Progenitor cell of endocrine pancreas (in vitro differentiated cells): ENCODE measurements at regions not wholly inside any gene's neighbourhood (a gene's known extent, or its start where the extent isn't known, plus 50 kb on each side); places are given as distances from the start of the nearest gene placed in this dataset.

Experiments used
- DNase-seq: peaks from one replicate; pipeline ENCODE4 v3.0.0; 2021; ENCODE audit warnings: low spot score; ENCODE audit not compliant: unreplicated experiment
- H3K27ac Mint-ChIP-seq: 2 replicates; pipeline ENCODE4 v1.8.0; 2021; ENCODE audit warnings: mild to moderate bottlenecking, moderate library complexity, mixed read lengths
- H3K27me3 Mint-ChIP-seq: 2 replicates; pipeline ENCODE4 v1.8.0; 2021; ENCODE audit warnings: mixed read lengths
- H3K36me3 Mint-ChIP-seq: 2 replicates; pipeline ENCODE4 v1.8.0; 2022; ENCODE audit warnings: mixed read lengths; ENCODE audit not compliant: insufficient read depth
- H3K4me1 Mint-ChIP-seq: 2 replicates; pipeline ENCODE4 v1.8.0; 2021; ENCODE audit warnings: low read depth, mixed read lengths
- H3K4me3 Mint-ChIP-seq: 2 replicates; pipeline ENCODE4 v1.8.0; 2021; ENCODE audit warnings: low read depth, mild to moderate bottlenecking, moderate library complexity, mixed read lengths
- H3K9me3 Mint-ChIP-seq: 2 replicates; pipeline ENCODE4 v1.8.0; 2021; ENCODE audit warnings: low read depth, mixed read lengths
- CTCF ChIP-seq: fragments of 200-600 bp; sonication (generic); IDR thresholded peaks from one replicate; pipeline ENCODE4 v1.5.0; 2021; ENCODE audit warnings: antibody characterized with exemption, mild to moderate bottlenecking; ENCODE audit not compliant: unreplicated experiment

GRCh38 chr3:73681198-73681597, 56.5 kb upstream of the PDZRN3 start:
- H3K4me3 Mint-ChIP-seq: no peak overlapping the region
- no peak overlapping the region for H3K27ac Mint-ChIP-seq
- H3K36me3 Mint-ChIP-seq: no peaks in the 10 kb centered on the region
- peaks cover 6% of the 10 kb centered on the region for H3K9me3 Mint-ChIP-seq
- H3K4me1 Mint-ChIP-seq: no peaks in the 10 kb centered on the region
- no peak for TF ChIP-seq CTCF
- no peaks in the 10 kb centered on the region for H3K27me3 Mint-ChIP-seq
- DNase-seq: no peak

- no peaks in the 10 kb centered on the region for H3K4me1 Mint-ChIP-seq
- TF ChIP-seq CTCF: no peak
- H3K27ac Mint-ChIP-seq: no peak overlapping the region
- H3K27me3 Mint-ChIP-seq: no peaks in the 10 kb centered on the region
- DNase-seq: no peak
- no peaks in the 10 kb centered on the region for H3K36me3 Mint-ChIP-seq
- no peak overlapping the region for H3K4me3 Mint-ChIP-seq
- H3K9me3 Mint-ChIP-seq: peaks cover 6% of the 10 kb centered on the region
Observed at GRCh38 chr3:73680391-73681095, 55.8 kb upstream of the PDZRN3 start.

DNA sequence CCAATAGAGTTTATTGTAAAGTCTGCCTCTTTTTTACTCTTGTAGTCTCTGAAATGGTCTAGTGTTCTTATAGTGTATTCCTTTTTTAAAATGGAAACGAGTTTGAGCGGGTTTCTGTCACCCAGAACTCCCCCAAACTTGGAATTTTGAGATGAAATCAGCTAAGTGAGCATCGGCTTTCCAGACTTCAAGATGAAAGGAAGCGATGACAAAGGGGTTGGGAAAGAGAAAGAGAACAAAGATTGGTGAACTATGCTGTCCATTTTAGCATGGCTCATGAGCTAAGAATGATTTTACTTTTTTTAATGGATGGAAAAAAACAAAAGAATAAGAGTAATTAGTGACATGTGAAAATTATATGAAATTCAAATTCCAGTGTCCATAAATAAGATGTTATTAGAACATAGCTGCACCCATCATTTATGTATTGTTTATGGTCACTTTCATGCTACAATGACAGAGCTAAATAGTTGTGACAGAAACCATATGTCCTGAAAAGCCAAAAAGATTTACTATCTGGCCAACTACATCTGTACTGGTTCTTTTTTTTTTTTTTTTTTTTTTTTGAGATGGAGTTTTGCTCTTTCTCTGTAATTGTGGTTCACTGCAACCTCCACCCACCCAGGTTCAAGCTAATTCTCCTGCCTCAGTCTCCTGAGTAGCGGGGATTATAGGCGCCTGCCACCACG, 52.7 kb upstream of the PDZRN3 start:
- DNase-seq: no peak
- peaks cover 3% of the 10 kb centered on the region for H3K9me3 Mint-ChIP-seq
- peaks cover 4% of the 10 kb centered on the region for H3K4me1 Mint-ChIP-seq
- no peak for TF ChIP-seq CTCF
- peaks cover 2% of the 10 kb centered on the region for H3K27me3 Mint-ChIP-seq
- no peaks in the 10 kb centered on the region for H3K36me3 Mint-ChIP-seq
- no peak overlapping the region for H3K27ac Mint-ChIP-seq
- H3K4me3 Mint-ChIP-seq: no peak overlapping the region
